ENCODE measurements at regions not wholly inside any gene's neighbourhood (a gene's known extent, or its start where the extent isn't known, plus 50 kb on each side); places are given as distances from the start of the nearest gene placed in this dataset.

GRCh38 chr5:54822324-54822687 lies 163.1 kb downstream of the ESM1 start:
- 97 to 100% methylated on average over 2 of the region's 2 CpGs for WGBS, 2 donors
- no peak overlapping the region for H3K4me3 ChIP-seq (ENCODE audit: low read depth, poor library complexity, severe bottlenecking)
- intact Hi-C loops (cut with DNase I; ENCODE audit: low total_unique reads) = loop anchor here (5.0 kb wide), 1 partner anchor 45 kb away; no protein-coding TSS in a partner anchor
- TF ChIP-seq CTCF (IDR thresholded peaks at IDR 0.05) = no peak
- TF ChIP-seq POLR2A (IDR thresholded peaks at IDR 0.05) = no peak
- no peak for DNase-seq (ENCODE audit: low spot score in 2 of 2)

GRCh38 chr5:54821445-54822323 lies 163.7 kb downstream of the ESM1 start:
- DNase-seq (ENCODE audit: low spot score in 2 of 2) = no peak
- H3K4me3 ChIP-seq (ENCODE audit: low read depth, poor library complexity, severe bottlenecking) = no peak overlapping the region
- TF ChIP-seq POLR2A (IDR thresholded peaks at IDR 0.05) (no peak), CTCF (IDR thresholded peaks at IDR 0.05) (no peak)
- intact Hi-C loops (cut with DNase I; ENCODE audit: low total_unique reads) = loop anchor here (5.0 kb wide), 1 partner anchor 44 kb away; no protein-coding TSS in a partner anchor
- WGBS, 2 donors = 69 to 72% methylated on average over 4 of the region's 4 CpGs

GRCh38 chr5:54820346-54821134 lies 164.9 kb downstream of the ESM1 start:
- no peak for DNase-seq (ENCODE audit: low spot score in 2 of 2)
- intact Hi-C loops (cut with DNase I; ENCODE audit: low total_unique reads) = loop anchor here (5.0 kb wide), 1 partner anchor 43 kb away; no protein-coding TSS in a partner anchor
- WGBS, 2 donors = 77 to 80% methylated on average over 3 of the region's 3 CpGs
- no peak overlapping the region for H3K4me3 ChIP-seq (ENCODE audit: low read depth, poor library complexity, severe bottlenecking)
- TF ChIP-seq POLR2A (IDR thresholded peaks at IDR 0.05) (no peak), CTCF (IDR thresholded peaks at IDR 0.05) (no peak)

- WGBS, 2 donors = 44 to 46% methylated on average over 1 of the region's 1 CpG
- DNase-seq (ENCODE audit: low spot score in 2 of 2) = no peak
- intact Hi-C loops (cut with DNase I; ENCODE audit: low total_unique reads) = no loop called here
- no peak for TF ChIP-seq POLR2A (IDR thresholded peaks at IDR 0.05)
- TF ChIP-seq CTCF (IDR thresholded peaks at IDR 0.05) = no peak
- H3K4me3 ChIP-seq (ENCODE audit: low read depth, poor library complexity, severe bottlenecking) = no peak overlapping the region
Measured at GRCh38 chr5:54807421-54807820, 178.0 kb downstream of the ESM1 start.

- no peak for DNase-seq (ENCODE audit: low spot score in 2 of 2)
- intact Hi-C loops (cut with DNase I; ENCODE audit: low total_unique reads) = no loop called here
- no peak overlapping the region for H3K4me3 ChIP-seq (ENCODE audit: low read depth, poor library complexity, severe bottlenecking)
- TF ChIP-seq POLR2A (IDR thresholded peaks at IDR 0.05) = no peak
- TF ChIP-seq CTCF (IDR thresholded peaks at IDR 0.05) = no peak
- 72 to 80% methylated on average over 2 of the region's 2 CpGs for WGBS, 2 donors
Measured at GRCh38 chr5:54804521-54804920, 180.9 kb downstream of the ESM1 start.

Data from lower leg skin (tissue), 4 donors.